ENCODE measurements at regions not wholly inside any gene's neighbourhood (a gene's known extent, or its start where the extent isn't known, plus 50 kb on each side); places are given as distances from the start of the nearest gene placed in this dataset.

- no peak for DNase-seq (ENCODE audit: low spot score)
- POLR2A ChIA-PET (ENCODE audit: low non-redundant PET): no interaction called here
- TF ChIP-seq CTCF (conservative IDR thresholded peaks at IDR 0.05; ENCODE audit: low read depth): no peak
- no peak overlapping the region for H3K27ac ChIP-seq
- CTCF ChIA-PET: no interaction called here
These were observed 106.9 kb upstream of the PTGFR start for GRCh38 chr1:78383923-78384322.

- CTCF ChIA-PET: no interaction called here
- H3K27ac ChIP-seq: no peak overlapping the region
- POLR2A ChIA-PET (ENCODE audit: low non-redundant PET): no interaction called here
- no peak for DNase-seq (ENCODE audit: low spot score)
- TF ChIP-seq CTCF (conservative IDR thresholded peaks at IDR 0.05; ENCODE audit: low read depth): no peak
These were observed 104.9 kb upstream of the PTGFR start for GRCh38 chr1:78385744-78386462.

GRCh38 chr1:78387201-78387600, 103.6 kb upstream of the PTGFR start:
- ChIA-PET CTCF (interaction anchor here (0.6 kb wide), 1 partner anchor 1225 kb away, joined by 3 read pairs; no protein-coding TSS in a partner anchor), POLR2A (ENCODE audit: low non-redundant PET) (no interaction called here)
- TF ChIP-seq CTCF (conservative IDR thresholded peaks at IDR 0.05; ENCODE audit: low read depth): no peak
- DNase-seq (ENCODE audit: low spot score): no peak
- no peak overlapping the region for H3K27ac ChIP-seq

GRCh38 chr1:78387871-78388270, 102.9 kb upstream of the PTGFR start:
- ChIA-PET CTCF (no interaction called here), POLR2A (ENCODE audit: low non-redundant PET) (no interaction called here)
- no peak overlapping the region for H3K27ac ChIP-seq
- DNase-seq (ENCODE audit: low spot score): no peak
- TF ChIP-seq CTCF (conservative IDR thresholded peaks at IDR 0.05; ENCODE audit: low read depth): no peak

- CTCF ChIA-PET: no interaction called here
- DNase-seq (ENCODE audit: low spot score): no peak
- TF ChIP-seq CTCF (conservative IDR thresholded peaks at IDR 0.05; ENCODE audit: low read depth): no peak
- H3K27ac ChIP-seq: no peak overlapping the region
- POLR2A ChIA-PET (ENCODE audit: low non-redundant PET): no interaction called here
These were observed 102.5 kb upstream of the PTGFR start for GRCh38 chr1:78388275-78388674.

- CTCF ChIA-PET: no interaction called here
These were observed 89.6 kb upstream of the PTGFR start for GRCh38 chr1:78401148-78401547.

More at GRCh38 chr1:78401148-78401547, 89.6 kb upstream of the PTGFR start:
- DNase-seq (ENCODE audit: low spot score): no peak
- POLR2A ChIA-PET (ENCODE audit: low non-redundant PET): no interaction called here
- no peak overlapping the region for H3K27ac ChIP-seq
- no peak for TF ChIP-seq CTCF (conservative IDR thresholded peaks at IDR 0.05; ENCODE audit: low read depth)
